ENCODE measurements at regions not wholly inside any gene's neighbourhood (a gene's known extent, or its start where the extent isn't known, plus 50 kb on each side); places are given as distances from the start of the nearest gene placed in this dataset.
A peak's percentile ranks its signal among the peaks of the same experiment; 100 is the strongest.
"Not testable (repeated sequence)": the region's sequence is repeated elsewhere in the genome, so short reads cannot be mapped to it uniquely, and the experiment has no call there.

- DNase-seq (ENCODE audit: low spot score) = not testable (repeated sequence)
Observed at GRCh38 chr11:33971530-33971929, 79.7 kb upstream of the LMO2 start.

GRCh38 chr11:33970984-33971466 lies 79.1 kb upstream of the LMO2 start:
- peak; percentile 50 for DNase-seq (ENCODE audit: low spot score)

- no peak for DNase-seq (ENCODE audit: low spot score)
Observed at GRCh38 chr11:33967451-33967850, 75.6 kb upstream of the LMO2 start.

- no peak for DNase-seq (ENCODE audit: low spot score)
Observed at GRCh38 chr11:33965032-33965431, 73.2 kb upstream of the LMO2 start.

- DNase-seq (ENCODE audit: low spot score) = no peak
Observed at GRCh38 chr11:33959855-33960400, 68.1 kb upstream of the LMO2 start.

- DNase-seq (ENCODE audit: low spot score) = no peak
Observed at GRCh38 chr11:33957304-33957917, 65.5 kb upstream of the LMO2 start.

- DNase-seq (ENCODE audit: low spot score) = no peak
Observed at GRCh38 chr11:33956611-33957010, 64.7 kb upstream of the LMO2 start.

- no peak for DNase-seq (ENCODE audit: low spot score)
Observed at GRCh38 chr11:33953289-33953688, 61.4 kb upstream of the LMO2 start.

GRCh38 chr11:33952805-33953204 lies 60.9 kb upstream of the LMO2 start:
- DNase-seq (ENCODE audit: low spot score) = no peak

GRCh38 chr11:33949252-33949913 lies 57.5 kb upstream of the LMO2 start:
- no peak for DNase-seq (ENCODE audit: low spot score)

- DNase-seq (ENCODE audit: low spot score) = no peak
Observed at GRCh38 chr11:33948494-33948893, 56.6 kb upstream of the LMO2 start.

GRCh38 chr11:33947918-33948317 lies 56.0 kb upstream of the LMO2 start:
- not testable (repeated sequence) for DNase-seq (ENCODE audit: low spot score)

GRCh38 chr11:33946930-33947329 lies 55.1 kb upstream of the LMO2 start:
- DNase-seq (ENCODE audit: low spot score) = no peak

GRCh38 chr11:33945481-33946268 lies 53.8 kb upstream of the LMO2 start:
- DNase-seq (ENCODE audit: low spot score) = no peak

GRCh38 chr11:33944693-33945424 lies 53.0 kb upstream of the LMO2 start:
- no peak for DNase-seq (ENCODE audit: low spot score)

- DNase-seq (ENCODE audit: low spot score) = no peak
Observed at GRCh38 chr11:33944345-33944692, 52.4 kb upstream of the LMO2 start.

- DNase-seq (ENCODE audit: low spot score) = no peak
Observed at GRCh38 chr11:33942954-33943353, 51.1 kb upstream of the LMO2 start.

- DNase-seq (ENCODE audit: low spot score) = no peak
Observed at GRCh38 chr11:33941637-33942160, 49.8 kb upstream of the LMO2 start.

Measured in ecto neural progenitor cell (in vitro differentiated cells).